H9 (cell line): ENCODE measurements at regions not wholly inside any gene's neighbourhood (a gene's known extent, or its start where the extent isn't known, plus 50 kb on each side); places are given as distances from the start of the nearest gene placed in this dataset.

Source experiments
- DNase-seq: peaks from one replicate; pipeline ENCODE4 v3.0.0-alpha.2; 2017
- H2AFZ ChIP-seq: one replicate; pipeline ENCODE4 v1.6.1; 2013; ENCODE audit warnings: mild to moderate bottlenecking, low read length, control low read depth, moderate library complexity
- H2AK5ac ChIP-seq: 2 replicates; pipeline ENCODE4 v1.6.1; 2013; ENCODE audit warnings: low read length, control low read depth, mixed read lengths; ENCODE audit not compliant: insufficient read length
- H2BK120ac ChIP-seq: one replicate; pipeline ENCODE4 v1.6.1; 2013; ENCODE audit warnings: low read depth, mild to moderate bottlenecking, low read length, control low read depth, inconsistent platforms; ENCODE audit not compliant: poor library complexity, severe bottlenecking
- H2BK12ac ChIP-seq: 2 replicates; pipeline ENCODE4 v1.6.1; 2013; ENCODE audit warnings: low read length, control low read depth, mixed read lengths, low read depth; ENCODE audit not compliant: insufficient read length
- H2BK15ac ChIP-seq: 2 replicates; pipeline ENCODE4 v1.6.1; 2013; ENCODE audit warnings: low read depth, low read length, control low read depth
- H2BK20ac ChIP-seq: one replicate; pipeline ENCODE4 v1.6.1; 2013; ENCODE audit warnings: low read depth, mild to moderate bottlenecking, low read length, control low read depth, inconsistent platforms; ENCODE audit not compliant: poor library complexity, severe bottlenecking
- H2BK5ac ChIP-seq: 2 replicates; pipeline ENCODE4 v1.6.1; 2013; ENCODE audit warnings: low read length, control low read depth, mixed read lengths; ENCODE audit not compliant: insufficient read length
- H3K14ac ChIP-seq: 2 replicates; pipeline ENCODE4 v1.6.1; 2013; ENCODE audit warnings: low read length, control low read depth; ENCODE audit not compliant: insufficient read depth
- H3K18ac ChIP-seq: 2 replicates; pipeline ENCODE4 v1.6.1; 2013; ENCODE audit warnings: low read depth, mild to moderate bottlenecking, mixed read lengths, low read length, control low read depth; ENCODE audit not compliant: insufficient read length
- H3K23ac ChIP-seq: 2 replicates; pipeline ENCODE4 v1.6.1; 2013; ENCODE audit warnings: low read length, control low read depth, mixed read lengths, low read depth; ENCODE audit not compliant: insufficient read length
- H3K23me2 ChIP-seq: 2 replicates; pipeline ENCODE4 v1.6.1; 2013; ENCODE audit warnings: low read depth, mild to moderate bottlenecking, mixed read lengths, low read length, control low read depth; ENCODE audit not compliant: insufficient read length, poor library complexity, severe bottlenecking
- H3K27ac ChIP-seq: 2 replicates; pipeline ENCODE4 v1.5.1; 2013; ENCODE audit warnings: low read length, control low read depth, mixed read lengths, low read depth; ENCODE audit not compliant: insufficient read length
- H3K27me3 ChIP-seq: 2 replicates; pipeline ENCODE4 v1.6.1; 2013; ENCODE audit warnings: low read length, control low read depth, inconsistent platforms; ENCODE audit not compliant: insufficient read depth
- H3K4ac ChIP-seq: 2 replicates; pipeline ENCODE4 v1.6.1; 2013; ENCODE audit warnings: low read depth, mild to moderate bottlenecking, control low read depth, inconsistent platforms, low read length, moderate library complexity
- H3K4me1 ChIP-seq: 2 replicates; pipeline ENCODE4 v1.6.1; 2013; ENCODE audit warnings: low read length, control low read depth, inconsistent platforms; ENCODE audit not compliant: insufficient read depth
- H3K4me2 ChIP-seq: 2 replicates; pipeline ENCODE4 v1.6.1; 2013; ENCODE audit warnings: low read length, control low read depth, mixed read lengths; ENCODE audit not compliant: insufficient read length, insufficient read depth
- H3K56ac ChIP-seq: 2 replicates; pipeline ENCODE4 v1.6.1; 2013; ENCODE audit warnings: low read depth, mild to moderate bottlenecking, mixed read lengths, low read length, control low read depth; ENCODE audit not compliant: insufficient read length
- H3K79me1 ChIP-seq: 2 replicates; pipeline ENCODE4 v1.6.1; 2013; ENCODE audit warnings: low read depth, mild to moderate bottlenecking, moderate library complexity, low read length, control low read depth, inconsistent platforms; ENCODE audit not compliant: insufficient read depth, poor library complexity, severe bottlenecking
- H3K79me2 ChIP-seq: 2 replicates; pipeline ENCODE4 v1.6.1; 2013; ENCODE audit warnings: low read length, control low read depth, inconsistent platforms; ENCODE audit not compliant: insufficient read depth
- H3K9ac ChIP-seq: 2 replicates; pipeline ENCODE4 v1.6.1; 2013; ENCODE audit warnings: low read length, control low read depth, mixed read lengths; ENCODE audit not compliant: insufficient read length; ENCODE audit errors: extremely low read depth
- H3K9me3 ChIP-seq: one replicate; pipeline ENCODE4 v1.6.1; 2013; ENCODE audit warnings: low read depth, low read length, inconsistent platforms; ENCODE audit not compliant: control insufficient read depth
- H3T11ph ChIP-seq: one replicate; pipeline ENCODE4 v1.6.1; 2013; ENCODE audit warnings: mild to moderate bottlenecking, low read length, control low read depth, inconsistent platforms
- H4K20me1 ChIP-seq: one replicate; pipeline ENCODE4 v1.6.1; 2013; ENCODE audit not compliant: control insufficient read depth, insufficient read length, insufficient read depth
- H4K5ac ChIP-seq: 2 replicates; pipeline ENCODE4 v1.6.1; 2013; ENCODE audit warnings: low read depth, mild to moderate bottlenecking, mixed read lengths, low read length, control low read depth; ENCODE audit not compliant: insufficient read length
- H4K8ac ChIP-seq: replicated peaks from 2 replicates; pipeline ENCODE4 v1.6.1; 2013; ENCODE audit warnings: low read length, control low read depth, mixed read lengths, low read depth; ENCODE audit not compliant: insufficient read length
- H4K91ac ChIP-seq: 2 replicates; pipeline ENCODE4 v1.6.1; 2013; ENCODE audit warnings: low read depth, mild to moderate bottlenecking, moderate library complexity, mixed read lengths, low read length, control low read depth; ENCODE audit not compliant: insufficient read length
- H3K27ac Mint-ChIP-seq, 3 experiments: 2 replicates in 2 of 3; 3 replicates in 1 of 3; pipeline ENCODE4 v1.8.0; 2020 to 2021; ENCODE audit warnings: mixed read lengths in 3 of 3, mild to moderate bottlenecking in 1 of 3, moderate library complexity in 1 of 3
- H3K27me3 Mint-ChIP-seq: 2 replicates; pipeline ENCODE4 v1.8.0; 2021; ENCODE audit warnings: low read depth, mild to moderate bottlenecking, moderate library complexity, mixed read lengths
- H3K36me3 Mint-ChIP-seq, 3 experiments: 2 replicates in 2 of 3; 3 replicates in 1 of 3; pipeline ENCODE4 v1.8.0; 2020 to 2021; ENCODE audit warnings: low read depth in 3 of 3, mixed read lengths in 3 of 3; ENCODE audit not compliant: insufficient read depth in 1 of 3
- H3K4me1 Mint-ChIP-seq, 2 experiments: 2 replicates each; pipeline ENCODE4 v1.8.0; 2020; ENCODE audit warnings: mixed read lengths in 2 of 2
- H3K4me3 Mint-ChIP-seq, 2 experiments: 2 replicates in 1 of 2; 3 replicates in 1 of 2; pipeline ENCODE4 v1.8.0; 2020 to 2021; ENCODE audit warnings: mild to moderate bottlenecking in 2 of 2, mixed read lengths in 2 of 2, moderate library complexity in 1 of 2
- H3K9me3 Mint-ChIP-seq, 2 experiments: 2 replicates in 1 of 2; 3 replicates in 1 of 2; pipeline ENCODE4 v1.8.0; 2020; ENCODE audit warnings: mild to moderate bottlenecking in 2 of 2, mixed read lengths in 2 of 2, moderate library complexity in 1 of 2
- WGBS: extraction: QIAGEN DNeasy Blood & Tissue Kit; methylation state at CpG from one replicate; pipeline ENCODE4 v1.1.7; 2013; ENCODE audit warnings: missing lambda C conversion rate, low lambda C conversion rate, mixed read lengths; ENCODE audit not compliant: insufficient read length; ENCODE audit errors: extremely low coverage; 5-methylcytosine and 5-hydroxymethylcytosine counted together
- TF ChIP-seq, protein P1 (sequence below): fragments of 200-600 bp; sonication (generic); conservative IDR thresholded peaks from 3 replicates; pipeline ENCODE4 v1.8.0; 2021; ENCODE audit warnings: antibody characterized with exemption, mild to moderate bottlenecking

DNA sequence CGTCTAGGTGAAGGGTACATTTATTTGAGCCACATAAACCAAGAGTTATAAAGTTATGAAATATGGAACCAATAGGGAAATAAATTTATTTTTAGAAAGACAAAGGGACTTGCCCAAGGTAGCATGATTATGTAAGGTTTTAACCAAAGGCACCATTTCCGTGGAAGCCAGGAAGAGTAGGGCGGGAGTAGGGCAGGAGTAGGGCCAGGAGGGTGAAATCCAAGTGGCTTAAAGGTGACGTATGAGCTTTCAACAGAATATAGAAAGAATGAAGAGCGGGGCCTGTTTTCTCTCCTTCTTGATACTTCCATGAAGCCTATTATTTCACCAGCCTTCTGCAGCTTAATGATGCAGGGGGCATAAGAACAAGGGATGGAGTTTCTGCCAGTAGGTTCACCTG lies 91.7 kb upstream of the PNPLA4 start:
- no peaks in the 10 kb centered on the region for H3K36me3 Mint-ChIP-seq
- no CpG with 5 or more reads among the region's 5 CpGs for WGBS
- Histone ChIP-seq H3T11ph (no peak overlapping the region), H4K5ac (no peak overlapping the region), H3K9me3 (no peaks in the 10 kb centered on the region), H2AFZ (no peak overlapping the region), H2BK20ac (no peak overlapping the region), H3K18ac (no peak overlapping the region), H4K8ac (no peak overlapping the region), H3K27ac (no peak overlapping the region), H3K27me3 (no peaks in the 10 kb centered on the region), H3K23me2 (no peaks in the 10 kb centered on the region), H3K23ac (no peak overlapping the region), H2BK15ac (no peak overlapping the region), H3K14ac (no peak overlapping the region), H2BK12ac (no peak overlapping the region), H3K79me1 (no peaks in the 10 kb centered on the region), H3K56ac (no peak overlapping the region), H2BK5ac (no peak overlapping the region), H3K9ac (no peak overlapping the region), H4K20me1 (no peaks in the 10 kb centered on the region), H3K4ac (no peak overlapping the region), H2BK120ac (no peak overlapping the region), H2AK5ac (no peak overlapping the region), H3K79me2 (no peaks in the 10 kb centered on the region), H3K4me2 (no peak overlapping the region), H3K4me1 (no peaks in the 10 kb centered on the region), H4K91ac (no peak overlapping the region)
- H3K4me3 Mint-ChIP-seq = no peak overlapping the region
- TF ChIP-seq, protein P1, sequence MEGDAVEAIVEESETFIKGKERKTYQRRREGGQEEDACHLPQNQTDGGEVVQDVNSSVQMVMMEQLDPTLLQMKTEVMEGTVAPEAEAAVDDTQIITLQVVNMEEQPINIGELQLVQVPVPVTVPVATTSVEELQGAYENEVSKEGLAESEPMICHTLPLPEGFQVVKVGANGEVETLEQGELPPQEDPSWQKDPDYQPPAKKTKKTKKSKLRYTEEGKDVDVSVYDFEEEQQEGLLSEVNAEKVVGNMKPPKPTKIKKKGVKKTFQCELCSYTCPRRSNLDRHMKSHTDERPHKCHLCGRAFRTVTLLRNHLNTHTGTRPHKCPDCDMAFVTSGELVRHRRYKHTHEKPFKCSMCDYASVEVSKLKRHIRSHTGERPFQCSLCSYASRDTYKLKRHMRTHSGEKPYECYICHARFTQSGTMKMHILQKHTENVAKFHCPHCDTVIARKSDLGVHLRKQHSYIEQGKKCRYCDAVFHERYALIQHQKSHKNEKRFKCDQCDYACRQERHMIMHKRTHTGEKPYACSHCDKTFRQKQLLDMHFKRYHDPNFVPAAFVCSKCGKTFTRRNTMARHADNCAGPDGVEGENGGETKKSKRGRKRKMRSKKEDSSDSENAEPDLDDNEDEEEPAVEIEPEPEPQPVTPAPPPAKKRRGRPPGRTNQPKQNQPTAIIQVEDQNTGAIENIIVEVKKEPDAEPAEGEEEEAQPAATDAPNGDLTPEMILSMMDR = no peak
- H3K4me1 Mint-ChIP-seq = no peaks in the 10 kb centered on the region
- H3K27me3 Mint-ChIP-seq = no peaks in the 10 kb centered on the region
- DNase-seq = no peak
- H3K27ac Mint-ChIP-seq = 0 out of 7 replicates have a peak overlapping the region, but pooled peaks of 1 of the 3 experiments have one; percentile 29
- no peaks in the 10 kb centered on the region for H3K9me3 Mint-ChIP-seq
